Umbilical cord (tissue), 1 donor: ENCODE measurements at regions not wholly inside any gene's neighbourhood (a gene's known extent, or its start where the extent isn't known, plus 50 kb on each side); places are given as distances from the start of the nearest gene placed in this dataset.

Source experiments
- DNase-seq: peaks from one replicate; pipeline ENCODE4 v3.0.0-alpha.2; 2015; ENCODE audit warnings: low spot score

- no peak for DNase-seq
Measured at GRCh38 chr18:61948846-61949438, 56.1 kb upstream of the RNF152 start.

GRCh38 chr18:61948281-61948741, 55.5 kb upstream of the RNF152 start:
- peak; percentile 76 for DNase-seq

DNA sequence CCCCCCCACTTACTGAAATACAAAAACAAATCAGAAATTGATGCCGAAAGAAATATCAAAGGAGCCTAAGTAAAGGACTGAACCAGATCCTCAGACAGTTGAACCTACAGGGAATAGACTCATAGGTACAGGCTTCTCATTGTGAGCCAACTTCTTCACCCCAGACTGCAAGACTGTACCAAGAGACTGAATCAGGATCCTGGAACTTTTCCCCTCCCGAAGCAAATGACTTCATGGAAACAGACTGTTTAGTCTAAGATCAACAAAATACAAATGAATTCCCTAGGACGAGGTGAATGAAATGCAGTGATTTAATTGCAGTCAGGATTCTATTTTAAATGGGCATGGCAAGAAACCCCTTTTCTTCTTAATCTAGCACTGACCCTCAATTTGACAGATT, 53.6 kb upstream of the RNF152 start:
- DNase-seq, result no peak

DNA sequence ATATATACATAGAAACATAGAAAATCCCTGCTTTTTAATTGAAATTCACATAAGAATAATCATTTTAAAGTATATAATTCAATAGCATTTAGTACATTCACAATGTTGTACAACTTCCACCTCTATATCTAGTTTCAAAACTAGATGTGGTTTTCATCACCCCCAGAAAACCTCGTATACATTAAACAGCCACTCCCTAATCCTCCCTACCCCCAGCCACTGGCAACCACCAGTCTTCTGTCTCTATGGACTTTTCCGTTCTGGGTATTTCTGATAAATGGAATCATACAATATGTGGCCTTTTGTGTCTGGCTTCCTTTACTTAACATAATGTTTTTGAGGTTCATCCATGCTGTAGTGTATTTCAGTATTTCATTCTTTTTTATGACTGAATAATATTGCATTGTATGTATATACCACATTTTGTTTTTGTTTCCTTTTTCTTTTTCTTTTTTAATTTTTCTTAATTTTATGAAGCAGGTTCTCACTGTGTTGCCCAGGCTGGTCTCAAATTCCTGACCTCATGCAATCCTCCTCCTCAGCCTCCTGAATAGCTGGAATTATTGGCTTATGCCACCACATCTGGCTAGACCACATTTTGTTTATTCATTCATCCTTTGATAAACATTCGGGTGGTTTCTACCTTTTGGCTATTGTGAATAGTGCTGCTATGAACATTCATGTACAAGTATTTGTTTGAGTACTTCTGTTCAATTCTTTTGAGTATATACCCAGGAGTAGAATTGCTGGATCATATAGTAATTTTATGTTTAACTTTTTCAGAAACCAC, 50.6 kb upstream of the RNF152 start:
- no peak for DNase-seq
